Middle frontal gyrus (tissue), 1 donor: ENCODE measurements at regions not wholly inside any gene's neighbourhood (a gene's known extent, or its start where the extent isn't known, plus 50 kb on each side); places are given as distances from the start of the nearest gene placed in this dataset.

ENCODE experiments used
- DNase-seq: peaks from one replicate; pipeline ENCODE4 v3.0.0-alpha.2; 2015; ENCODE audit warnings: low spot score; ENCODE audit errors: extremely low spot score

- DNase-seq: no peak
Observed at GRCh38 chr1:14100919-14101318, 400.9 kb downstream of the PRDM2 start.

- DNase-seq: no peak
Observed at GRCh38 chr1:14102180-14102579, 402.2 kb downstream of the PRDM2 start.

GRCh38 chr1:14103878-14104430, 404.0 kb downstream of the PRDM2 start:
- no peak for DNase-seq

GRCh38 chr1:14106126-14106525, 406.1 kb downstream of the PRDM2 start:
- DNase-seq: no peak

DNA sequence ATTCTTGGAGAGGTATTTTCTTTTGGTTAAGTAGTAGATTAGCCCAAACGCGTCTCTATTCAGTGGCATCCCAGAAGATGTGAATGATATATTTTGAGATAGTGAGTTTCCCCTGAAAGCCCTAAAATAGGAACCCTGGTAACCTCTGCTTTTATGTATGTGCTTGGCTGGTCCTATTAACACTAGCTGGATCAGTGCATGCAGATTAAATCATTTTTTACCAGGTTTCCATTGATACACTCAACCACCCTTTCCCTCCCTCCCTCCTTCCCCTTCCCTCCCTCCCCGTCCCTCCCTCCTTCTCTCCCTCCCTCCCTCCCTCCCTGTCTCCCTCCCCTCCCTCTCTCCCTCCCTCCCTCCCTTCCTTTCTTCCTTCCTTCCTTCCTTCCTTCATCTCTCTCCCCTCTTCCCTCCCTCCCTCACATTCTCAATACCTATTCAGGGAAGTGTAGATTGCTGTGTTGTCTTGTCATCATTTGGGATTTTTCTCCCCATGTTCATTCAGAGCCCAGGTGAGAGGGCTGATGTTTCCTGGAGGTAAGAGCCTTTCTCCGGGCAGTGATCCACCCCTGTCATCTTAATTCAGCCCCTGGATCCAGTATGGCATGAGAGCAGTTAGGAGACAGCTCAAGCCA, 406.8 kb downstream of the PRDM2 start:
- DNase-seq: no peak

DNA sequence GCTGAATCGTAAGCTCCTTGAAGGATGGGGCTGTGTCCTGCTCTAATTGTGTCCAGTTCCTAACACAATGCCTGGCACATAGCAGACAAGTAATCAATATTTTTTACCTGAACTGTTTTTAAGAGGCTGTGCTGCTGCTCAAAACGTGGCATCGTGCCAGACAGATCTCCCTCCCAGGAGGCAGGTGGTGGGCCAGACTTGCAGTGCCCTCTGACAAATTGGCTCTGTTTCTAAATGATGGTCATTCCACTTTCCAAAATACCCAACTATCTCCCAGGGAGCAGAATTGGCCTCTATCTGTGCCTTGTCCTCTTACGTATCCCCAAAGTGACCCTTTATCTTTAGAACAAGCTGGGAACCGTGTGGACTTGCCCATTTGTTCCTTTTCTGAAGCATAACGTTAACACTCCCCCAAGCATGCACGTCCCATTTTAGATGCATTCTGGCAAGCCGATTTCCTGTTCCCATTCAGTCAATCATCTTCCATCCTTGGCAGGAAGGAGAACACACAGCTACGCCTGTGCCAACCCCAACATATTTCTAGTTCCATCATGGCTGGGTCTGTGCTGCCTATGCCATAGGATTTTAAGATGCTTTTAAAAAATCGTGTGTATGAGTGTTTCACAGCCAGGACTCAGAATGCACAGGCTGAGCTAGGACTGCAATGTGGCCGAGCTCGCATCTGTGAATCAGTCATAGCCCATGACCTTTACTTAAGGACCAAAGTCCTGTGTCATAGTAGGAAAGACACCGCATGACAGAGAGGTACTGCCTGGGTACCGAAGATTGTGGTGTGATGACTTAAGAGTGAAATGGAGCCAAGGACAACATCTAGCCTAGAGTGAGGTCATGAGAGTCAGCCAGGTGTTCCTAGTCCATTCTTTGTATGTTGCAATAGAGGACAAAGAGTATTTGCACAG, 408.6 kb downstream of the PRDM2 start:
- peak; percentile 63 for DNase-seq

- DNase-seq: no peak
Observed at GRCh38 chr1:14109276-14109635, 409.3 kb downstream of the PRDM2 start.

- no peak for DNase-seq
Observed at GRCh38 chr1:14110040-14110439, 410.1 kb downstream of the PRDM2 start.

GRCh38 chr1:14111121-14111520, 411.1 kb downstream of the PRDM2 start:
- no peak for DNase-seq

- no peak for DNase-seq
Observed at GRCh38 chr1:14112613-14113012, 412.6 kb downstream of the PRDM2 start.

DNA sequence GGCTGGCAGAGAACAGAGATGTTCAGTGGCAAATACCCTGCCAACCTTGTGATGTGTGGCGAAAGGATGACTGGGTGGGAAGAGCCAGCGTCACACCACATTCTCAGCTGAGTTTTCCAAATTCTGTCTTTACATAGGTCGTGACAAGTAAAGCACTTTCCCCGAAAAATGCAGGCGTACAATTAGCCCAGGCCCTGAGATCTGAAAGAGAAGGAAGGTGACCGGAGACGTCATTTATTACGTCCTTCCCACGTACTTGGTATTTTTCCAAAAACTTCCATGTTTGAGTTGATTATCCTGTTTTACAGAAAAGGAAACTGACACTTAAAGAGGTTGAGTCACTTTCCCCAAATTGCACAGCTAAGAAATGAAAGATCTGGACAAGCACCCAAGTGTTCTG, 413.3 kb downstream of the PRDM2 start:
- no peak for DNase-seq

GRCh38 chr1:14113841-14114567, 414.0 kb downstream of the PRDM2 start:
- peak; percentile 62 for DNase-seq

DNA sequence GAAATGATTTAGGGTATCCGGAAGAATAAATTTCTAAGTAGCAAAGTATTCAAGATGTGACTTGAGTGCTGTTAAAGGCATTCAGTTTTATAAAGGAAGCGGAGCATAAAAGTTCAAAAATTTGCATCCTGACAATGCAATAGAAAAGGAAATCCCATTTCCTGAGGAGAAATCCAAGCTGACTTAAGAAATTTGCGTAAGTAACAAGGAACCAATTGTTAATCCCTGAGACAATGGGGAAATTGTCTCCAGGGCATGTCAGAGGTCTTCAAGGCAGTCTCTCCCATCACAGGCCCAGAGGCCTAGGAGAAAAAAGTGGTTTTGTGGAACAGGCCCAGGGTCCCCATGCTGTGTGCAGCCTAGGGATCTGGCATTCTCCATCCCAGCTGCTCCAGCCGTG, 416.0 kb downstream of the PRDM2 start:
- no peak for DNase-seq

GRCh38 chr1:14117700-14118099, 417.7 kb downstream of the PRDM2 start:
- no peak for DNase-seq

DNA sequence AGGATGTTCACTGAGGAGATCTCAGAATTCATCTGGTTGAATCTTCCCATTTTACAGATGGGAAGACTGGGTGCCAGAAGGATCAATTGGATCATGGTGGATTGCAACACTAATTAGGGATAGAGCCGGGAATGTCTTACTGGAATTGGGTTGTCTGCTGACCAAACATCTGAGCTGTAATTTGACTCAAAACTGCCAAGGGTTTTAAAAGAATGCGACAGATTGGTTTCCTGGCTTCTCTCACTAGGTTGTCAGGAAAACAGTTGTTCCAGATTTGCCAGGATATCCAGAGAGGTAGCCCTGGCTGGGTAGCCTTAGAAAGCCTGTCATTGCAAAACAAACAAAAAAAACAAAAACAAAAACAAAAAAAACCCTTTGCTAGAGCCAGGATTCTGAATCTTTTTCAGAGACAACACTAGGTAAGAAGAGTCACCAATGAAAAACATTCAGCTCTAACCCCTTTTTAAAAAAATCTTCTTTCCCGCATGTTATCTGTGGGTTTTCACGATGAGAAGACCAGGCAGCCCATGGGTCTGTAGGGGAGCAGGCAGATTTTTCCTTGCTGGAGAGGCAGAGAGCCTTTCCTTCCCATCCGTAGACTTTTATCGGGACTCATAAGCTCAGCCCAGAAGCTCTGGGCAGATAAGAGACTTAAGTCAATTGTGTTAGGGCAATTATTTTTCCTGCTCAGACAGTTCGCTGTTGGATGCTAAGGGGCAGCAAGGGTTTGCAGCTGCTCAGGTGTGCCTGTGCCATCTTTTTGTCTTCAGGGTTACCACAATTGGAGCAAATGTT, 418.9 kb downstream of the PRDM2 start:
- no peak for DNase-seq

- no peak for DNase-seq
Observed at GRCh38 chr1:14120895-14121294, 420.9 kb downstream of the PRDM2 start.

GRCh38 chr1:14128096-14128495, 428.1 kb downstream of the PRDM2 start:
- DNase-seq: no peak

DNA sequence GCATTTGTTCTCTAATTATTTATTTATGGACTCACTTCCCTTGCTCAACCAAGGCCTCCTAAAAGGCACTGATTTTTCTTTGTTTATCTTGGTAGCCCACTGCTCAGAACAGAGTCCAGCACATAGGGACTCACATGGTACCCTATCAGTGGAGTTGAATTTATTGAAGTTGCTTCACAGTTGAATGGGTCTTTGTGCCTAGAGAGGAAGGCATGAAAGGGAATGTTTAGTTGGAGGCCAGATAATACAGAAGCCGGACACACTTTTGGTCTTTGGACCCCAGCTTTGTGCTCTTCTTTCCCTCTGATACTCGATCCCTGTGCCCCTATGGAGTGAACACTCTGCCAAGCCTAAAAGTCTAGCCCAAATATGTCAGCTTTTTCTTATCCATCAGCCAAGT, 429.0 kb downstream of the PRDM2 start:
- no peak for DNase-seq

DNA sequence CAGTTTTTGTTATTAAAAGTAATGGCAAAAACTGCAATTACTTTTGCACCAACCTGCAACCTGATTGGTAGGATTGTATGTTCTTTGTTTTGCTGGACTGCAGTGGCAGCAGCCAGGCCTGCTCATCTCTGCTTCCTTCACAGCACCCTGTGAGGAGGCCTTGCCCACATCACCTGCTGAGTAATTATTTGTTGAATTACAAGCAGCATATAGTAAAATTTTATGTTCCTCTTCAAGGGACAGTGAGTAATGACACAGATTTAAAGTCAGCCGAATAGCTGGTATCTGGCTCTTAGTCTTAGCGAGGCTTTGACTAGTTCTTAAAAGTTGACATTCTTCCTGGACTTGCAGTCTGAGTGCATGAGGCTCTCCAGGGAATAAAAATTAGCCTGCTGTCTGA, 435.1 kb downstream of the PRDM2 start:
- no peak for DNase-seq

- no peak for DNase-seq
Observed at GRCh38 chr1:14136152-14136763, 436.3 kb downstream of the PRDM2 start.

GRCh38 chr1:14136881-14137280, 436.9 kb downstream of the PRDM2 start:
- DNase-seq: no peak
